ENCODE measurements at regions not wholly inside any gene's neighbourhood (a gene's known extent, or its start where the extent isn't known, plus 50 kb on each side); places are given as distances from the start of the nearest gene placed in this dataset.
"Not testable (repeated sequence)": the region's sequence is repeated elsewhere in the genome, so short reads cannot be mapped to it uniquely, and the experiment has no call there.

DNA sequence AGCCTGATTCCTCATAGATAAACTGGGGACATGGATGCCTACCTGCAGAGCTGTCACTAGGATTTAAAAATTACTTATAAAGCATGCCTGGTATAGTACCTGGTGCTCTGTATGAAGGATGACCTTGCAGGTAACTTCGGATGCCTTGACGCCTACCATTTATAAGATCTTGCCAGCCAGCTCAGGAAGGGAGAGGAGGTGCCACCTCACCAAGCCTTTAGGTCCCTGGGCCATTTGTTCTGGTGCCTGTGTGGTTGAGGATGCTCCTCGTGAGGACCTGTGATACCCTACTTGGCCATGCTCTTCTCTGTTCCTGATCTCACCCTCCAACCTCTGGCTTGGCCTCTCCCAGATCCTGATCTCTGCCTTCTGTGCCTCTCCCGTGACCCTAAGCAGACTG is 85.2 kb downstream of the FDX1 start:
- DNase-seq = no peak

DNA sequence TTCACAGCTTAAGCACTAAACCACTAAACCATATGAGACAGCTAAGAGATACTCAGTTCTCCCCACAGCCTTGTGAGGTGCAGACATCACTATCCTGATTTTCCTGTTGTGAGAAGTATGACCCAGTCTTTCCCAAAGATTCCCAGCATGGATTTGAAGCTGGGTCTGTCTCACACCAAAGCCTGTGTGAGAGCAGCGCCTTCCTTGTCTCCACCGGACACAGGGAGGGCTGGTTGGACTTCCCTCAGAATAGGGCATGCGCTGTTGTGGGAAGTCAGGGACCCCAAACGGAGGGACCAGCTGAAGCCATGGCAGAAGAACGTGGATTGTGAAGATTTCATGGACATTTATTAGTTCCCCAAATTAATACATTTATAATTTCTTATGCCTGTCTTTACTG is 87.6 kb downstream of the FDX1 start:
- not testable (repeated sequence) for DNase-seq

DNA sequence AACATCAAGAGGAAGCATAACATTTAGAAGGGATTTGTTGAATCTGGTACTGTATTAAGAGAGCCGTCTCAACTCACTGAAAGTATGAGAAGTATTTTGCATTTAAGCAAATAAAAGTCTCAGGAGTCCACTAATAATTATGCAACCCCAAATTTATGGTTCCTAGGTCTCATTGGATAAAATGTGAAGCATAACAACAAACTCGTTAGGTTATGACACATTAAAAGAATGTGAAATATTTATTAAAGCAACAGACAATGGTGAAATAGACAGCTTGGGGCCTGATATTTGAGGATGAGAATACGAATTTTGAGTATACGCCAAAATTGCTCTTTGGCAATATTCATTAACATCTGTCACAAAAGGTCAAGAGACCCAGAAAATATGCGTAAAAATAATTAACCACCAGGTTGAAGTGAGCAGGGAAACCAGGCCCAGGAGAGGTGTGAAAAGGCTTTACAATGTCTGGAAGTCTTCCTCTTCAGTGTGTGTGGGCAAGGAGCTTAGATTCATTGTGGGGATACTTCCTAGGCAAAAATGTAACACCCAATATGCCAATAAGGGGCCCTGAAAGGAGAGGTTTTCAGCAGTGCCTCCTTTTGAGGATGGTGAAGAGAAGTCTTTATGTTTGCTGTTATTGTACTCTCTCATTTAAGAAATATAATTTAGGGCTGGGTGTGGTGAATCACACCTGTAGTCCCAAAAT is 89.2 kb downstream of the FDX1 start:
- DNase-seq = no peak

DNA sequence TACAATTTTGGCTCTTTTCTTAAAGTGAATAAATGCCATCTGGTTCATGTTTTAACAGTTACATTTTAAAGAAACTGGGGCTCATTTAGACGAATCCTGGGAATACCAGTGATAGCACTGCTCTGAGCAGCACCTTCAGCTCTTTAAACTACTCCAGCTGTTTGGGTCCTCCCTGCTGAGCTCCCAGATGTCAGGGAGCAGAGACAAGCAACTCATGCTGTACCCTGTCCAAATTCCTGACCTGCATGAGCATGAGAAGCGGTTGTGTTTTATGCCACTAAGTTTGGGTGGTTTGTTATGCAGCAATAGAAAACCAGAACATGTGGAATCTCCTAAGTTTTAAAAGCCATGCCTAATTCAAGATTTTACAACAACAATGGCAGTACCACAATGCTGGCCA is 90.0 kb downstream of the FDX1 start:
- DNase-seq = no peak

DNA sequence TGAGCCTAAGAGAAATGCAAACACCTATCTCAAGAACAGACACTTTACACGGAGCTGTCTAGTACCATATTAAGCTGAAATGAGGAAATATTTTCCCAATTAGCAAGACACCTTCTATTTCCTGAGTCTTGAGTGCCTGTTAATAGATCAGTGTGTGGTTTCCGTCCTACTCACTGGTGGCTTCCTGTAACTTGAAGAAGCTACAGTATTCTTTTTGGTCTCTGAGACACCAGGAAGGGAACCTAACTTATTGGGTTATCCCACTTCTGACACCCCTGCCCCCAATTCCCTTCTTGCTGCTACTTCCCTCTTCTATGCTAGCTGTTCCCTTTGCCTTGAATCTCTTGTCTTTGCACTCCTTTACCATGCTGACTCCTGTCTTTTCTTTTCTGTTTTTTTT is 92.7 kb downstream of the FDX1 start:
- DNase-seq = peak in 1 of 5 donors; percentile 9

DNA sequence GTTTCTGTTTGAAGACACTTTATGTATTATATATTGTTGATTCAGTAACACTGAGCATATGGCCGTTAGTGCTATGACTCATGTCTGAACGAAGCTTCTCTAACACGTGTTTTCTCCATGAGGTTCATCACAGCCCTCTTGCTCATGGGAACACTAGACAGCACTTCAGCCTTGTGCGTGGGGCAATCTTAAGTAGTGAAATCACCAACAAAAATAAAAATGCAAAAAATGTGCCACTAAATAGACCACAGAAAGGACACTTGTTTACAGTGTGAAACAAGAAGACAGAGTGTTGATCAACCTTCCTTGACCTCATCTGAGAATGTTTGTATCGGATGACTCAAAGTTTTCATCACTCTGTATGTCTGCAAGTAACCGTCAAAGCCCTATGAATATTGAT is 94.5 kb downstream of the FDX1 start:
- DNase-seq = no peak

DNA sequence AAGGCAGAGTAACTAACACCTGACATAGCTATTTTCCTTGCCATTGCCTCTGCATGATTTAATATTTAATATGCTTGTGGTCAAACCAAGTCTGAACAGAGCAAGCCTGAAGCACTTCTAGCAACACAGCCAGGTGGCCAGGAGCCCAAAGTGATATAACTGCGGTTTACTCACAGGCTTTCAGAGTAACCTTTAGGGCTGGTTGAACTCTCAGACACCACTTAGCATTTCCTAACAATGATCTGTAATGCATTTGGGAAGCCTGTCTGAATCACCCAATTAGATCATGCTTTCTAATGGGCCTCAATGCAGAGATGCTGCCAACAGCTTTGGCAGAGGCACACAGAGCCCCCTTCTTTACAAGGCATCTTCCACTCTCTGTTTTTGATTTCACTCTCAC is 96.1 kb downstream of the FDX1 start:
- no peak for DNase-seq

DNA sequence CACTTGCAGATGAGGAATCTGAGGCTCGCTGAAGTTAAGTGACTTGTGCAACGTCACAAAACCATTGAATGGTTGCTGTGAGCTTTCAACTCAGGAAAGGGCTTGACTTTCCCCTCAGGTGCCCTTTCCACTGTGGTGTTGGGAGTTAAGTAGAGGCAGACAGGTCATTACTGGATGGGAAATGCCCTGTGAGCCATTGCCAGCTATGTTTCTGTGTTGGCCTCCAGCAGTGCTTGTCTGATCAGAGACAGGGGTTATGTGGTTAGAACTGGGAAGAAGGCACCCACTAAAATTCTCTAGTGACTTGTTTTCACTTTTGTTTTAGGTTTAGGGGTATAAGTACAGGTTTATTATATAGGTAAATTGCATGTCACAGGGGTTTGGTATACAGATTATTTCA is 96.6 kb downstream of the FDX1 start:
- DNase-seq = no peak
